ENCODE measurements at regions not wholly inside any gene's neighbourhood (a gene's known extent, or its start where the extent isn't known, plus 50 kb on each side); places are given as distances from the start of the nearest gene placed in this dataset.
A peak's percentile ranks its signal among the peaks of the same experiment; 100 is the strongest.
"Not testable (repeated sequence)": the region's sequence is repeated elsewhere in the genome, so short reads cannot be mapped to it uniquely, and the experiment has no call there.

DNA sequence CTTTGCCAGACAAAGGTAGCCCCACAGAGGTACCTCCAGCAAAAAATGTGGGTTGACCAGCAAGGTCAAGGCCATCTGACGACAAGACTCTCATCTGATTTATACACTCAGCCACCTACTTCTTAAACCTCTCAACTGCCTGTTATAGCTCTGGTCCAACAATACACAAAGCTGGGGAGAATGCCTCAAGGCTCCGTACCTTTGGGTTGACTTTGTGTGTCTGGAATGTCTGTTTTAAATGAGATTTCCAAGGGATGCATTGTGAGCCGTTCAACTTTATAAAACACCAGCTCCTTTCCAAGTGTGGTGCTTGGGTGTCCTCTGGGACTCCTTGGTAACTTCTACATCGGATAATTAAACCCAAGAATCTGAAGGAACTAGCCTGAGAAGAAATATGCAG, 167.0 kb upstream of the RPL34 start:
- DNase-seq = no peak

GRCh38 chr4:108450236-108450898, 170.0 kb upstream of the RPL34 start:
- DNase-seq = no peak

DNA sequence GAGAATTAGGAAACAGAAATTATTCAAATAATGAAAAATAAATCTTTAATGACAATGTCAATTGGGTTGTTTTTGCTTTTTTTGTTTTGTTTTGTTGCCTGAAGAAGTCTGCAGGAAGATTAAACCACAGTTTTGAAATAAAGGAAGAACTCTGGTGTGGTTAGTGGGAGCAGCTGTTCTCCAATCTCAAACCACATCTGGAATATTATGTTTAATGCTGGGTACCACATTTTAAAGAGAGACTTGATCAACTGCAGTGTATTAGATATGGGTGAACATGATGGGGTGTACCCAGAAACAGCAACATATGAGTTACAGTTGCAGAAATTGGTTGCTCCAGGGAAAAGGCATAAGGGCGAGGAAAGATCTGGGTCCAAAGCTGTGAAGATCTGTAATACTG, 171.2 kb upstream of the RPL34 start:
- peak; percentile 21 for DNase-seq

GRCh38 chr4:108446556-108446955, 173.8 kb upstream of the RPL34 start:
- no peak for DNase-seq

DNA sequence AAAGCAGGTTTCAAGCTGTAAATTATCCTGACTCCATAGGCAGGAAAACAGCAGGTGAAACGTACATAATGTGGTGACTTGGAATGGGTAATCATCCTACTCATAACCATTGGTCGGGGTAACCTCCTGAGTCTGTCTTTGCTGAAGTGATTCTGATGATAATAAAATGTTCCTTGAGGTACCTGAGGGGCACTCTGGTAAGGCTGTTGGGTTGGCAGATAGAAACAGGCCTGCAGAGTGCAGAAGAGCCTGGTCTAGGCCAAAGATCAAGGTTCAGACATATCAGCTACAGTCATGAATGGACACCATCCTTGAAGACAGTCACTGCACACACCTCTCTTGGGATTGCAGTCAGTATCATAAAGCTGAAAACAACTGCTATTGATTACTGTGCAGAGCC, 174.7 kb upstream of the RPL34 start:
- no peak for DNase-seq

- DNase-seq = no peak
These were observed 176.8 kb upstream of the RPL34 start for GRCh38 chr4:108443585-108443984.

DNA sequence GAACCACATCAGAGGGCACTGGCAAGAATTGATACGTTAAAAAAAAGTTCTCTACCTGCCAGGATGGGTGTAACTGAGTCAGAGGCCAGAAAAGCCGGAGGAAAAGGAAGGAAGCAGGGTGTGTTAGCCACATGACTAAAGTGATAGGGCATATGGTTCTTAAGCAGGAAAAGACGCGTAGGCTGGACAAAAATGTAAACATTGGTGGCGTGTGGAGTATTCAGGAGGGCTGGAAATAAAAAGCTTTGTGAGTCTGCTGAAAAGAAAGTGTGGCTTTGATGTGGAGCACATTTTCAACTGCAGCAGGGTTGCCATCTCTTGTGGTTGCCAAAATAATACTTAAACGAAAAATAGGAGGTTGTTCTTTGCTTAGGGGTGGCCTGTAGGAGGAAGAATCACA, 186.5 kb upstream of the RPL34 start:
- peak; percentile 9 for DNase-seq

DNA sequence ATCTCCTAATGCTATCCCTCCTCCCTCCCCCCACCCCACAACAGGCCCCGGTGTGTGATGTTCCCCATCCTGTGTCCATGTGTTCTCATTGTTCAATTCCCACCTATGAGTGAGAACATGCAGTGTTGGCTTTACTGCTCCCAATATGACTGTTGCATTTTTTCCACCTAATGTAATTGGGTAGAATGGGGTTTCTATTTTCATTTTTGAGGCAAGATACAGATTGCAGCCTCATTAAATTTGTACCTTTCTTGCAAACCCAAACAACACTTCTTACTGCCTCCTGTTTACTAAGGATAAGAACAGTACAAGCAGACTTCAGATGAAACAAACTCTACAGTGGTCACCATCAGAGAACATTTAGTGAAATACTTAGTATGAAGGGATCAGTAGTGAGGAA, 187.0 kb upstream of the RPL34 start:
- DNase-seq = not testable (repeated sequence)

DNA sequence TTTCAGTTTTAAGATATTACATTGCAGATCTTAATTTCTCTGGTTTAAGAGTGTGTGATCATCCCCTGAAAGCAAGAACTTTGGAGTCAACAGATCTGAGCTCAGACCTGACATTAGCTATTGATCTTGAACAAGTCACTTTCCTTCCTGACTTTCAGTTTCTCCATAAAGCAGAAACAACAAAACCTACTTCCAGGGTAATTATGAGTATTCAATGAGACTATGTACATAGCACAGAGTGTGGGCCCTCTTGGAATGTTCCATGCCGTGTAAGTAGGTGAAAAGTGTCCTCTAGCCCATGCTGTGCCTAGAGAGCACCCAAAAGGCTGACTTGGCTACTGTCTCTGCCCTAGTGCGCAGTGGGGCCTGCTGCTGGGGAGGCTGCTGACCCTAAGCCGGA, 188.0 kb upstream of the RPL34 start:
- no peak for DNase-seq

DNA sequence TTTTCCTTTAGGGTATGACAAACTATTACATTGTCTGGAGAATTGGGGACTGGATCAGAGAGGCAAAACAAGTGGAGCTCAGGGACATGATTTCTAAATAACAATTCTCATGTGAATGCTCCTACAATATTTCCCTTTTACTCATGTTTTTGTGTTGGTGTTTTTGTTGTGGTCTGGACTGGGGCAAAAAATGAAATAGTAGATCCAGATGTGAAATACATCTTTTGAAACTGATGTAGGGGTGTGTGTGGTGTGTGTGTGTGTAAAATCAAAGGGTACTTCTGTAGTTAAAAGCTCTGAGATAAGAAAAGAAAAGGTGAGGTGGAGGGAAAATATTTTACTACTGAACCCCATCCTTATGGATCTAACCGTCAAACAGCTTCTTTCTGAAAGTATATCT, 188.4 kb upstream of the RPL34 start:
- no peak for DNase-seq

DNA sequence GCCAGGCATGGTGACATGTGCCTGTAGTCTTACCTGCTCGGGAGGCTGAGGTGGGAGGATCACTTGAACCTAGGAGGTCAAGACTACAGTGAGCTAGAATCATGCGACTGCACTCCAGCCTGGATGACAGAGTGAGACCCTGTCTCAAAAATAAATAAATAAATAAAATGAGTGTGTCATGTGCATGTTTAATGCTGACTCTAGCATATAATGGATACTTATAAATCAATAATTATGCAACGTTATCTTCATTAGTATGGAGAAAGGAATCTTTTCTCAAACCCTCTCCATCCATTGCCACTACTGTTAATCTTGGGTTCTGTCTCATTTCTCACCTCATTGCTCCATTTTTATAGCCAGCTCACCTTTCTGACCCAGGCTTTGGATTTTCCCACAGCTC, 189.5 kb upstream of the RPL34 start:
- no peak for DNase-seq

GRCh38 chr4:108429662-108430061, 190.7 kb upstream of the RPL34 start:
- DNase-seq = no peak

- DNase-seq = no peak
These were observed 191.5 kb upstream of the RPL34 start for GRCh38 chr4:108428923-108429322.

GRCh38 chr4:108427946-108428485, 192.4 kb upstream of the RPL34 start:
- DNase-seq = no peak

DNA sequence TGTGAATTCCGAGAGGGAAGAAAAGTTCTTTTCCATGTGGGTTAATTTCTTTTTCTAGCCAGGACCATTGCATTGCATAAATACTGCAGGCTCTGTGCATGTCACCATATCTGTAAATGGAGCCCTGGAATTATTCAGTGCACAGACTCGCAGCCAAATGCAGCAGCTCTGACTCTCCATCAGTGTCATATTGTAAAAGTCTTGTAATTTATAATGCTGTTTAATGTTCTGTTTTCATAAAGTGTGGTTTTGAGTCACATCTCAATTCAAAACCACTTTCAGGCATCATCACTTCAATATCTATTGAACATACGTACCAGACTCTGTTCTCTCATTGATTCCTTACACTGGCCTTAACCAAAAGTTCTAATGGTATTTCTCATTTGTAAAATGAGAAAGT, 193.9 kb upstream of the RPL34 start:
- DNase-seq = no peak

DNA sequence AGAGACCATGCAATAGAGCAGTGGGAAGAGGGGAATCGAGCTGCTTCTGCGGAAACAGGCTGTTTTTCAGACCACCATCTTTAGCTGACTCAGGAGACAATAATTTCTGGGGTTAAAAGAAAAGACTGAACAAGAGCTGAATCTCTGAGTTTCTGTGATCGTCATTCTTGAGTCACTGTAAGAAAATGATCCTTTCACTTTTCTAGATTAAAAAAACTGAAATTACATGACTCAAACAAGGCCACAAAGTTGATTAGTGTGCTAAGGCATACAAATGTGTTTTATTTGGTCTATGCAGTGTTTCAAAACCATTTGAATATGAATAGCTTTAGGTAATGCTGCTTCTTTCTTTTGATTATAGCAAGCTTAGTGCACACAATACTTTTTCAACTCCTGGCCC, 194.4 kb upstream of the RPL34 start:
- DNase-seq = no peak

GRCh38 chr4:108417923-108418322, 202.5 kb upstream of the RPL34 start:
- DNase-seq = no peak

GRCh38 chr4:108416831-108417230, 203.5 kb upstream of the RPL34 start:
- no peak for DNase-seq

GRCh38 chr4:108415389-108415788, 205.0 kb upstream of the RPL34 start:
- DNase-seq = no peak

DNA sequence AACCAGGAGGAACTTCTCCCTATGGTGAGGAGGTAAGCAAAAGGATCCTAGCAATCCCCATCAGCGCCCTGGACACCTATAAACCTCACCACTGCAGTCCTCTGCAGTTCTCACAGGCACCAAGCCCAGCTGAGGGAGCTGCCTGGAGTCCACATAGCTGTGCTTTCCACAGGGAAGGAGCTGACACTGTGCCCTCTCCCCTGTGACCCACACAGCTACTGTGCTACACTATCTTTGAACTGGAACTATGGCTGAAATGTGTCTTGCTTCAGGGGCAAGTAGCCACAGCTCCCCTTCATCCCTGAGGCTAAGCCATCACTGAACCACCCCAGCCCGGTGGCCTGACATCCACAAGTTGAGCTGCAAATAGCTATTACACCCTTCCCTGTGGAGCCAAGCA, 208.5 kb upstream of the RPL34 start:
- DNase-seq = no peak

GRCh38 chr4:108409691-108410090, 210.7 kb upstream of the RPL34 start:
- DNase-seq = not testable (repeated sequence)

DNA sequence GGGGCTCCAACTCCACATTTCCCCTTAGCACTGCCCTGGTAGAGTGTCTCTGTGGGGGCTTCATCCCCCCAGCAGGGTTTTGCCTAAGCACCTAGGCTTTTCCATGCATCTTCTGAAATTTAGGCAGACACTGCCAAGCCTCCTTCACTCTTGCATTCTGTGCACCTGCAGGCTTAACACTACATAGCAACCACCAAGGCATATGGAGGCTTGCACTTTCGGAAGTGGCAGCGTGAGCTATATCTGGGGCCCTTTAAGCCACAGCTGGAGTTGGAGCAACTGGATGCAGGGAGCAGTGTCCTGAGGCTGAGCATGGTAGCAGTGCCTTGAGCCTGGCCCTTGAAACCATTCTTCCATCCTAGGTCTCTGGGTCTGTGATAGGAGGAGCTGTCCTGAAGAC, 214.8 kb upstream of the RPL34 start:
- DNase-seq = no peak

- no peak for DNase-seq
These were observed 220.1 kb upstream of the RPL34 start for GRCh38 chr4:108400309-108400708.

DNA sequence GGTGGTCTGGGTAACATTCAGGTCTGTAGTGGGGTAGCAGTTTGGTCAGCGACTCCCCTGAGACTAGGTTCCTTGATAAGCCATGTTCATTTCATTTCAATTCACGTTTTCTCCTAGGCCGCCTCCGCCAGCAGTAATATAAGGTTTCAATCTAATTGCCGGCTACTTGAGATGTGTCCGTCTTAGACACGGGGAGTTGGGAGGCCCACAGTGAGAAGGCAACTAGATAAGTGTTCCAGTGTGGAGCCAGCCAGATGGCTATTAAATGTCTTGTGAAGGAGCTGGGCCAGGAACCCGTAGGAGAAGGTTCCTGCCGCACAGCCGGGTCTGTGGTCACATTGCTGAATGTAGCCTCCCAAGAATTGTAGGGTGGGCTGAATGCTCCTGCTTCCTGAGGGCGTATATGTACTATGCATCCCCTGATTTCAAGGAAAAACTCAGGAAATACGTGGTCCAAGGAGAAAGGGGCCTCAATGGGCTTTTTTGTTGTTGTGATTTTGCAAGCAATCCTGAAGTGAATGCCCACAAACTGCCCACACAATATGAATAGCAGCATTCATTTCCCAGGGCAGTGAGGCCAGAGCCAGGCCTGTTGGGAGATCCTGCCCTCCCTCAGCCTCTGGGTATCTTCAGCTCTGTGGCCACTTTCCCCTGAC, 220.6 kb upstream of the RPL34 start:
- no peak for DNase-seq

GRCh38 chr4:108398836-108399235, 221.5 kb upstream of the RPL34 start:
- DNase-seq = no peak
